HepG2 (cell line): ENCODE measurements at regions not wholly inside any gene's neighbourhood (a gene's known extent, or its start where the extent isn't known, plus 50 kb on each side); places are given as distances from the start of the nearest gene placed in this dataset.

Experiments
- ATAC-seq: fragments of 200-7000 bp; cut with Tn5 transposase; 3 replicates; pipeline ENCODE4 v1.9.1; 2020; ENCODE audit warnings: mild to moderate bottlenecking, moderate library complexity
- BruUV-seq: library from RNA; stranded (reverse); fragments of 400-500 nt; replicated peaks from 2 replicates; lab custom pipeline; 2021; lab: Mats Ljungman, UMichigan
- CTCF ChIA-PET: fragments of 300-600 bp; formaldehyde crosslinking; extraction: SDS; loops from one replicate; lab custom pipeline; 2021; ENCODE audit warnings: low total read pairs, inconsistent platforms, low intra/inter-chr PET ratio; lab: Yijun Ruan, JAX
- POLR2A ChIA-PET: fragments of 350-600 bp; sonication (Branson Sonifier 250); formaldehyde crosslinking; loops from one replicate; lab custom pipeline; 2020; ENCODE audit warnings: antibody characterized with exemption, inconsistent platforms; lab: Yijun Ruan, JAX
- DNase-seq: peaks from one replicate; pipeline ENCODE4 v3.0.0-alpha.2; 2015; ENCODE audit warnings: low spot score
- FAIRE-seq: peaks from 3 replicates; lab custom pipeline; 2011; peaks lifted over from hg19 to GRCh38; lab: Jason Lieb, UNC
- H2AFZ ChIP-seq: one replicate; pipeline ENCODE4 v1.6.1; 2011; ENCODE audit warnings: low read length, inconsistent platforms
- H3K27ac ChIP-seq: fragments of 300-600 bp; 3 replicates; pipeline ENCODE4 v1.8.0; 2011; ENCODE audit warnings: mixed run types, mild to moderate bottlenecking, mixed read lengths, low read length, inconsistent platforms; ENCODE audit not compliant: insufficient read depth; ENCODE audit errors: extremely low read length
- H3K27me3 ChIP-seq, 2 experiments: fragments of 200-600 bp in 1 of 2; 2 replicates in 1 of 2; 3 replicates in 1 of 2; pipeline versions ENCODE4 v1.6.0 to v1.8.0; 2011; ENCODE audit warnings: low read length in 2 of 2, mild to moderate bottlenecking in 2 of 2, moderate library complexity in 2 of 2, inconsistent platforms in 1 of 2; ENCODE audit not compliant: insufficient read depth in 2 of 2, control insufficient read depth in 1 of 2
- H3K36me3 ChIP-seq, 2 experiments: fragments of 200-600 bp in 1 of 2; replicated peaks in 1 of 2; 2 replicates in 1 of 2; 3 replicates in 1 of 2; pipeline versions ENCODE4 v1.5.1 to v1.8.0; 2011; ENCODE audit warnings: low read length in 2 of 2, inconsistent platforms in 1 of 2; ENCODE audit not compliant: insufficient read depth in 2 of 2, control insufficient read depth in 1 of 2
- H3K4me1 ChIP-seq: 2 replicates; pipeline ENCODE4 v1.5.1; 2012; ENCODE audit warnings: low read length, inconsistent platforms; ENCODE audit not compliant: insufficient read depth
- H3K4me2 ChIP-seq: 2 replicates; pipeline ENCODE4 v1.6.0; 2011; ENCODE audit warnings: low read depth, low read length, inconsistent platforms
- H3K4me3 ChIP-seq, 3 experiments: fragments of 200-600 bp in 1 of 3; sonication (generic), shearing (Covaris generic) in 1 of 3; replicated peaks in 1 of 3; 2 replicates each; pipeline ENCODE4 v1.5.1; 2011 to 2016; ENCODE audit warnings: low read length in 3 of 3, inconsistent platforms in 2 of 3, low read depth in 2 of 3, mild to moderate bottlenecking in 2 of 3, control low read depth in 1 of 3, mixed read lengths in 1 of 3; ENCODE audit not compliant: insufficient read depth in 1 of 3
- H3K79me2 ChIP-seq: one replicate; pipeline ENCODE4 v1.6.1; 2011; ENCODE audit warnings: low read length, inconsistent platforms; ENCODE audit not compliant: insufficient read depth
- H3K9ac ChIP-seq: 2 replicates; pipeline ENCODE4 v1.6.0; 2011; ENCODE audit warnings: mild to moderate bottlenecking, low read depth, low read length, inconsistent platforms; ENCODE audit not compliant: insufficient read depth
- H3K9me3 ChIP-seq: 2 replicates; pipeline ENCODE4 v1.5.1; 2012; ENCODE audit warnings: mild to moderate bottlenecking, low read length
- H4K20me1 ChIP-seq: 2 replicates; pipeline ENCODE4 v1.6.0; 2011; ENCODE audit warnings: inconsistent platforms, mild to moderate bottlenecking, low read length, moderate library complexity; ENCODE audit not compliant: insufficient read depth
- BCL6 ChIP-seq: IDR thresholded peaks from 2 replicates; pipeline ENCODE4 v1.6.1; 2016; ENCODE audit warnings: missing genetic modification reagents, missing compliant biosample characterization
- GFI1 ChIP-seq: sonication (generic); formaldehyde crosslinking; IDR thresholded peaks from 2 replicates; pipeline ENCODE4 v1.5.0; 2020; ENCODE audit warnings: missing genetic modification reagents, mild to moderate bottlenecking, borderline replicate concordance
- GPN1 ChIP-seq: sonication (generic); formaldehyde crosslinking; IDR thresholded peaks from 2 replicates; pipeline ENCODE4 v1.5.1; 2020; ENCODE audit warnings: missing genetic modification reagents, borderline replicate concordance
- HMG20A ChIP-seq: IDR thresholded peaks from 2 replicates; pipeline ENCODE4 v1.6.1; 2016; ENCODE audit warnings: borderline replicate concordance
- HOXA3 ChIP-seq: sonication (generic); formaldehyde crosslinking; IDR thresholded peaks from 2 replicates; pipeline ENCODE4 v1.5.0; 2020; ENCODE audit warnings: missing genetic modification reagents
- IKZF5 ChIP-seq: IDR thresholded peaks from 2 replicates; pipeline ENCODE4 v1.6.1; 2018; ENCODE audit warnings: missing genetic modification reagents, mild to moderate bottlenecking, missing compliant biosample characterization
- KDM1A ChIP-seq: IDR thresholded peaks from 2 replicates; pipeline ENCODE4 v1.6.1; 2016; ENCODE audit warnings: missing compliant biosample characterization
- PLRG1 ChIP-seq: fragments of 450-650 bp; conservative IDR thresholded peaks from 2 replicates; pipeline ENCODE4 v1.6.1; 2016
- SALL2 ChIP-seq: sonication (generic); formaldehyde crosslinking; IDR thresholded peaks from 2 replicates; pipeline ENCODE4 v1.8.1; 2023; ENCODE audit warnings: mild to moderate bottlenecking, missing genetic modification reagents, inconsistent platforms
- SP1 ChIP-seq, 2 experiments: fragments of 450-650 bp in 1 of 2; sonication (generic) in 1 of 2; formaldehyde crosslinking in 1 of 2; IDR thresholded peaks; 2 replicates each; pipeline versions ENCODE4 v1.4.0 to v1.6.1; 2016 to 2020; ENCODE audit warnings: missing genetic modification reagents in 1 of 2
- ZBTB21 ChIP-seq: sonication (generic); formaldehyde crosslinking; IDR thresholded peaks from 2 replicates; pipeline ENCODE4 v1.4.0; 2020; ENCODE audit warnings: missing genetic modification reagents
- ZNF44 ChIP-seq: sonication (generic); formaldehyde crosslinking; IDR thresholded peaks from 2 replicates; pipeline ENCODE4 v1.5.1; 2020; ENCODE audit warnings: mild to moderate bottlenecking, missing genetic modification reagents
- ZNF597 ChIP-seq: sonication (generic); formaldehyde crosslinking; IDR thresholded peaks from 2 replicates; pipeline ENCODE4 v1.5.0; 2020; ENCODE audit warnings: missing genetic modification reagents
- ZNF720 ChIP-seq: sonication (generic); formaldehyde crosslinking; IDR thresholded peaks from 2 replicates; pipeline ENCODE4 v1.4.0; 2020; ENCODE audit warnings: missing genetic modification reagents
- ZNF883 ChIP-seq: sonication (generic); formaldehyde crosslinking; IDR thresholded peaks from 2 replicates; pipeline ENCODE4 v1.5.1; 2020; ENCODE audit warnings: mild to moderate bottlenecking, missing genetic modification reagents; ENCODE audit errors: not compliant biosample characterization
- ZSCAN31 ChIP-seq: sonication (generic); formaldehyde crosslinking; IDR thresholded peaks from 2 replicates; pipeline ENCODE4 v1.5.0; 2020; ENCODE audit warnings: low read depth, mild to moderate bottlenecking, missing genetic modification reagents
- WGBS: methylation state at CpG from one replicate; pipeline ENCODE4 v1.1.6; 2017; ENCODE audit warnings: low lambda C conversion rate; 5-methylcytosine and 5-hydroxymethylcytosine counted together
- in situ Hi-C: cut with HindIII; loops from 2 replicates; pipeline ENCODE4 v1.10.0; 2017; ENCODE audit warnings: low pct_unique_long_range_greater_than_20kb; ENCODE audit not compliant: extremely low pct_ligation_motif_present
- intact Hi-C: fragments of 100-400 bp; cut with micrococcal nuclease; formaldehyde crosslinking; loops from one replicate; pipeline ENCODE4 v1.10.0; 2022; ENCODE audit not compliant: unreplicated experiment
- TF ChIP-seq, protein P1 (sequence below): sonication (generic); formaldehyde crosslinking; conservative IDR thresholded peaks from 2 replicates; pipeline ENCODE4 v1.4.0; 2020; ENCODE audit warnings: missing genetic modification reagents

DNA sequence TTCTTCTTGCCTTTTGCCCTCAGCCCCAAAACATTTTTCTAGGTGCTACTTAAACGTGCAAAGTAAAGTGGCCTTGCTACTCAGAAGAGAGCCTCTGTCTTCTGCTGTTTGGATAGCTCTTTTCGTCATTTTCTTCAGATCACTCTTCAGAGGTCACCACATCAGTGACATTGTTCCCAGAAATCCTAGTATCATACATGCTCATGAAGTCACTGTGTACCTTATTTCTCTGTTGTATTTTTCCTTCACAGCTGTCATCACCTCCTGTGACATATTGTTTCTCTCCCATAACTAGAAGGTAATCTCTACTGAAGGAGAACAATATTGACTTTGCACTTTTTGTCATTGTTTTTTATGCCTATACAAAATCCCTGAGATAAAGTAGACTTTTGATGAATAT lies 237.0 kb upstream of the CDH18 start:
- no peak overlapping the region for H3K27ac ChIP-seq
- in situ Hi-C loops, result no loop called here
- CTCF ChIA-PET, result no interaction called here
- H3K27me3 ChIP-seq, result no peaks in the 10 kb centered on the region; a peak in 1 of 5 replicates
- no peak for DNase-seq
- H3K4me3 ChIP-seq, result no peak overlapping the region
- H3K36me3 ChIP-seq, result no peaks in the 10 kb centered on the region
- H3K79me2 ChIP-seq, result no peaks in the 10 kb centered on the region
- H2AFZ ChIP-seq, result no peak overlapping the region
- TF ChIP-seq ZNF44 (CRISPR knock-in tag) (no peak), BCL6 (CRISPR knock-in tag) (no peak), HMG20A (no peak), GPN1 (CRISPR knock-in tag) (no peak), ZSCAN31 (CRISPR knock-in tag) (no peak), HOXA3 (CRISPR knock-in tag) (no peak), IKZF5 (CRISPR knock-in tag) (no peak), ZNF720 (no peak), KDM1A (CRISPR knock-in tag) (no peak), SP1 (IDR thresholded peaks at IDR 0.05) (no peak), SP1 (CRISPR knock-in tag; IDR thresholded peaks at IDR 0.05) (no peak), ZBTB21 (CRISPR knock-in tag) (no peak), SALL2 (CRISPR knock-in tag) (no peak), ZNF597 (CRISPR knock-in tag) (no peak), ZNF883 (CRISPR knock-in tag) (no peak), GFI1 (CRISPR knock-in tag) (no peak), PLRG1 (no peak)
- TF ChIP-seq, protein P1, sequence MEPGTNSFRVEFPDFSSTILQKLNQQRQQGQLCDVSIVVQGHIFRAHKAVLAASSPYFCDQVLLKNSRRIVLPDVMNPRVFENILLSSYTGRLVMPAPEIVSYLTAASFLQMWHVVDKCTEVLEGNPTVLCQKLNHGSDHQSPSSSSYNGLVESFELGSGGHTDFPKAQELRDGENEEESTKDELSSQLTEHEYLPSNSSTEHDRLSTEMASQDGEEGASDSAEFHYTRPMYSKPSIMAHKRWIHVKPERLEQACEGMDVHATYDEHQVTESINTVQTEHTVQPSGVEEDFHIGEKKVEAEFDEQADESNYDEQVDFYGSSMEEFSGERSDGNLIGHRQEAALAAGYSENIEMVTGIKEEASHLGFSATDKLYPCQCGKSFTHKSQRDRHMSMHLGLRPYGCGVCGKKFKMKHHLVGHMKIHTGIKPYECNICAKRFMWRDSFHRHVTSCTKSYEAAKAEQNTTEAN (CRISPR knock-in tag), result no peak
- no peak overlapping the region for H3K4me2 ChIP-seq
- FAIRE-seq, result no peak
- ATAC-seq, result no peak
- H4K20me1 ChIP-seq, result no peaks in the 10 kb centered on the region
- BruUV-seq, result no TSS peak
- 2% methylated on average over 2 of the region's 2 CpGs for WGBS
- intact Hi-C loops, result no loop called here
- peaks cover 36% of the 10 kb centered on the region for H3K9me3 ChIP-seq
- POLR2A ChIA-PET, result no interaction called here
- H3K9ac ChIP-seq, result no peak overlapping the region
- no peaks in the 10 kb centered on the region for H3K4me1 ChIP-seq
